GM10266 (cell line): ENCODE measurements at regions not wholly inside any gene's neighbourhood (a gene's known extent, or its start where the extent isn't known, plus 50 kb on each side); places are given as distances from the start of the nearest gene placed in this dataset.

Experiments
- DNase-seq: peaks from one replicate; pipeline ENCODE4 v3.0.0; 2012; ENCODE audit errors: extremely low spot score
- TF ChIP-seq, protein P1 (sequence below): IDR thresholded peaks from 2 replicates; pipeline ENCODE4 v1.5.1; 2012; ENCODE audit warnings: mild to moderate bottlenecking, low read depth; ENCODE audit not compliant: control insufficient read depth, insufficient read depth; ENCODE audit errors: missing control alignments

DNA sequence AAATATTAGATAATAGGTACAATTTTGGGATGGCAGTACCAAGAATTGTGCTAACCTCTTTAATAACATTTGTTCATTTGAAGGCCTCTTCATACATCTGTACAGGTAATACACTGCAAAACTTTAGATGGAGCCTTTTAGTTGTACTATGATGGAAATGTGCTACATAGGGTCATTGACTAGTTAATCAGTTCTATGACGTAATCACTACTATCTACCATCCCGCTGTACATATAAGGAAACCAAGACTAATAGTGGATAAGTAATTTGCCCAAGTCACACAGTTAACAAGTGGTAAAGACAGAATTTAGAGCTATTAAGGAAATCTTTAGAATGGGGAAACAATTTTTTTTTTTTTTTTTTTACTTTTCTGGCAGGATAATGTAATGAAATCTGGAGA is 521.3 kb downstream of the TUSC7 start:
- TF ChIP-seq, protein P1, sequence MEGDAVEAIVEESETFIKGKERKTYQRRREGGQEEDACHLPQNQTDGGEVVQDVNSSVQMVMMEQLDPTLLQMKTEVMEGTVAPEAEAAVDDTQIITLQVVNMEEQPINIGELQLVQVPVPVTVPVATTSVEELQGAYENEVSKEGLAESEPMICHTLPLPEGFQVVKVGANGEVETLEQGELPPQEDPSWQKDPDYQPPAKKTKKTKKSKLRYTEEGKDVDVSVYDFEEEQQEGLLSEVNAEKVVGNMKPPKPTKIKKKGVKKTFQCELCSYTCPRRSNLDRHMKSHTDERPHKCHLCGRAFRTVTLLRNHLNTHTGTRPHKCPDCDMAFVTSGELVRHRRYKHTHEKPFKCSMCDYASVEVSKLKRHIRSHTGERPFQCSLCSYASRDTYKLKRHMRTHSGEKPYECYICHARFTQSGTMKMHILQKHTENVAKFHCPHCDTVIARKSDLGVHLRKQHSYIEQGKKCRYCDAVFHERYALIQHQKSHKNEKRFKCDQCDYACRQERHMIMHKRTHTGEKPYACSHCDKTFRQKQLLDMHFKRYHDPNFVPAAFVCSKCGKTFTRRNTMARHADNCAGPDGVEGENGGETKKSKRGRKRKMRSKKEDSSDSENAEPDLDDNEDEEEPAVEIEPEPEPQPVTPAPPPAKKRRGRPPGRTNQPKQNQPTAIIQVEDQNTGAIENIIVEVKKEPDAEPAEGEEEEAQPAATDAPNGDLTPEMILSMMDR = no peak
- DNase-seq = no peak

DNA sequence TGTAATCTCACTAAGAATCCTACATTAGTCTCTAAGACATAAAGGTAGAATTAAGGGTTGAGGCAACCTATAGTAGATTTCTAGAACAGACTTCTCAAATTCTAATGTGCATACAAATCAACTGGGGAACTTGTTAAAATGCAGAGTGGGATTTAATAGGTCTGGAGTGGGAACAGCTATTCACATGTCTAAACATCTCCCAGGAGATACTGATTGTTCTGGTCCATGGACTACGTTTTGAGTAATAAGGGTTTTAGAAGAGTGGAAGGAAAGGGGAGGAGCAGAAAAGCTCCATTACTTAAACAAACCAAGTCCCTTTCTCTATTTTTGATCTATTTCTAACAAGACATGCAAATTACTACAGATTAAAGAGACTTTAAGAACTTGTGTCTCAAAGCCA is 524.8 kb downstream of the TUSC7 start:
- DNase-seq = no peak

DNA sequence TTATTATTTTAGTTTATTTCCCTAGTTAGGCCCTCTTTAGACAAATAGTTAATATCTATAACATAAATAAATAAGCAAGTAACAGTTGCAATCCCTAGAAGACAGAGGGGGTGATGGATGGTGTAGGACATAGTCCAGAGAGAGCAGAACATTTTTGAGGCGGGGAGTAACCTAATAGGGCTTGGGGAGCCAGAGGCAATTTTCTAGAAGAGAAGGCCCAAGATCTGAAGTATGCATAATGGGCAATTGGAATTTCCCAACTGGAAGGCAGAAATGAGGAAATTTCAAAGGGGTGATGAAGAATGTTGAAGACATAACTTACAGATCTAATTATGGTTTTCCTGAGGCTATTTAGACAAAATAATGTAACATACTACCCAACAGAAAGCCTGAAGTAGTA is 525.7 kb downstream of the TUSC7 start:
- TF ChIP-seq, protein P1 = no peak
- no peak for DNase-seq

More for the DNA sequence above, 524.8 kb downstream of the TUSC7 start:
- TF ChIP-seq, protein P1 = no peak

DNA sequence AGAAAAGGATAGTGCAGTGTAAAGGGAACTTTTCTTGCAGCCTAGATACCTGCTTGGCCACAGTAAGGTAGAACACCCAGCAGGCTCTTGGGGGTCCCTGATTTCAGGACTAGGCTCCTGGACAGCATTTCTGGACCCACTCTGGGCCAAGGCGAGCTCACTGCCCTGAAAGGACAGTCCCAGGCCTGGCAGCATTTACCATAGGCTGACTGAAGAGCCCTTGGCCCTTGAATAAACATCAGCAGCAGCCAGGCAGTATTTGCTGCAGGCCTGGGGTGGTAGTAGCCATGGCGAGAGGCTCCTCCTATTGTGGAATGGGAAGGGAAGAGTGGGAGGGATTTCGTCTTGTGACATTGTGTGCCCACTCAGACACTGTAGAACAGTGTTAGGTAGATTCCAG is 529.2 kb downstream of the TUSC7 start:
- TF ChIP-seq, protein P1 = no peak
- no peak for DNase-seq

DNA sequence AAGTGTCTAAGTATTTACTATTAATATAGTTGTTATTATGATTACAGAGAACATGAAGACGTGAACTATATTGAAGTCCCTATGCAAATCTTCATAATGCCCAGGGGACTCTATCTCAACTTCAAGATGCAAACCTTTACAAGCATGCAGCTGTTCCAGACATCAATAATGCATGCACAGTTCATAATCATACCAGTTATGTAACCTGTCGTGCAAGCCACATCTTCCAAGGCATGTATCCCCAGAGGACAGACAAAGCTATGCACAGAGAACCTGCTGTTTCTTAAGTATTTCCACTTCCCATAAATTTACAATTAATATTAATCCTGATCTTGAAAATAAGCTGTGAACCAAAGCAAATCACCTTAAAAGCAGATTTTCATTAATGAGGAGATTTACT is 534.1 kb downstream of the TUSC7 start:
- TF ChIP-seq, protein P1 = no peak
- DNase-seq = no peak

DNA sequence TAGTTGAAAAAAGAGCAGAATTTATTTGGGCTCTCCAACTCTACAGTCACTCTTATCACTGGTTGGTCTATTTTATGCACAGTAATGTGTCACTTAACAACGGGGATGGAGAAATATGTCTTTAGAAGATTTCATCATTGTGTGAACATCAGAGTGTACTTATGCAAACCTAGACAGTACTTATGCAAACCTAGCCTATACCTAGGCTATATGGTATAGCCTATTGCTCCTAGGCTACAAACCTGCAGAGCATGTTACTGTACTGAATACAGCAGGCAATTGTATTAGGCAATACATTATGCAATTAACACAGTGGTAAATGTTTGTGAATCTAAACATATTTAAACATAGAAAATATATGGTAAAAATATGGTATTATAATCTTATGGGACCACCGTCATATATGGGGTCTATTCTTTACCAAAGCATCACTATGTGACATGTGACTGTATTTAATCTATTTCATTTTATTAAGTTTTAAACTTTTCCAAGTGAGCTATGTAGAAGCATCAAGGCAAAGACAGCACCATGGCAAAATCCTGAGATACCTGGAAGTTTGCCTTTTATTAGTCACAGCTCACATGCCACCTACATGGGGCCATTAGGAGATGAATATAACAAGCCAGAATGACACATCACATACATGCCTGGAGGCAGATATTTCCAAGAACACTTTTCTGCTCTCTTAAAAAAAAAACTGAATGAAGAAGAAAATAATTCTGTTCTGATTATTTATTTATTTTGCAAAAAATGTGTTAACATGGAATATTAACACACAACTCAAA is 537.4 kb downstream of the TUSC7 start:
- no peak for DNase-seq
- TF ChIP-seq, protein P1 = no peak

DNA sequence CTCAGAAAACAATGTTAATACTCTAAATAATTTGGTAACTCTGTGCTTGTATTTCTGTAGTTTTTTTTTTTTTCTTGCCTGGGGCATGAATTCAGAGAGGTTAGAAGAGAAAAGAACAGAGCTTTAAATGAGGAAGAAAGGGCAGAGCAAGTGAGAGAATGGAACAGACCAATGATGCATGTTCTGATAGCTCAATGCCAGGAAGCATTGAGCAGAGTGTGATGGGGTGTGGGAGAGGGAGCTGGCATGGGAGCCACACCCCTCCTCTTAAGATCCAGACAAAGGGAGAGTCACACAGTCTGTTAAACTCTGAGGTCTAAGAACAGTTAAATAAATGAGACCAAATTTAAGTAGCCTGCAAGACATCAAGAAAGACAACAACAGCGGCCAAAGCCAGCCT is 538.6 kb downstream of the TUSC7 start:
- TF ChIP-seq, protein P1 = no peak
- DNase-seq = no peak
